Breast epithelium (tissue), 4 donors: ENCODE measurements at regions not wholly inside any gene's neighbourhood (a gene's known extent, or its start where the extent isn't known, plus 50 kb on each side); places are given as distances from the start of the nearest gene placed in this dataset.

ENCODE experiments used
- DNase-seq, 2 donors: peaks; one replicate each; pipeline ENCODE4 v3.0.0-alpha.2; 2019; ENCODE audit warnings: low spot score in 2 of 2
- H3K27ac ChIP-seq, 2 donors: fragments of 200-600 bp; sonication (generic) in 1 of 2; one replicate each; pipeline ENCODE4 v1.5.1; 2016 to 2019; ENCODE audit warnings: mild to moderate bottlenecking in 1 of 2
- H3K27me3 ChIP-seq, 2 donors: fragments of 200-600 bp; sonication (generic) in 1 of 2; one replicate each; pipeline versions ENCODE4 v1.5.1 to v1.6.0; 2017 to 2019; ENCODE audit warnings: control low read depth in 1 of 2, mild to moderate bottlenecking in 1 of 2
- H3K36me3 ChIP-seq: fragments of 200-600 bp; one replicate; pipeline ENCODE4 v1.5.1; 2019
- H3K4me1 ChIP-seq, 2 donors: fragments of 200-600 bp; sonication (generic); one replicate each; pipeline ENCODE4 v1.5.1; 2016 to 2019; ENCODE audit warnings: control low read depth in 1 of 2
- H3K4me3 ChIP-seq, 3 donors: fragments of 200-600 bp; sonication (generic); 1 replicate in 2 of 3; 2 replicates in 1 of 3; pipeline ENCODE4 v1.5.1; 2016 to 2019; ENCODE audit warnings: mild to moderate bottlenecking in 3 of 3, moderate library complexity in 2 of 3
- H3K9me3 ChIP-seq, 2 donors: fragments of 200-600 bp; sonication (generic) in 1 of 2; one replicate each; pipeline ENCODE4 v1.5.1; 2016 to 2019; ENCODE audit warnings: control low read depth in 1 of 2
- CTCF ChIP-seq, 3 donors: fragments of 450-650 bp; IDR thresholded peaks; one replicate each; pipeline ENCODE4 v1.5.1; 2016 to 2017; ENCODE audit warnings: antibody characterized with exemption in 3 of 3, mild to moderate bottlenecking in 3 of 3, moderate library complexity in 3 of 3
- POLR2A ChIP-seq: fragments of 450-650 bp; IDR thresholded peaks from one replicate; pipeline ENCODE4 v1.6.1; 2016; ENCODE audit warnings: antibody characterized with exemption, mild to moderate bottlenecking, moderate library complexity
- POLR2AphosphoS5 ChIP-seq, 3 donors: sonication (generic); formaldehyde crosslinking; IDR thresholded peaks; one replicate each; pipeline ENCODE4 v1.6.1; 2017; ENCODE audit warnings: antibody characterized with exemption in 3 of 3
- intact Hi-C: fragments of 100-400 bp; cut with DNase I; formaldehyde crosslinking; loops from one replicate; pipeline ENCODE4 v1.15.1; 2023; ENCODE audit warnings: low total_unique reads

- Histone ChIP-seq H3K4me3 (no peak overlapping the region), H3K4me1 (no peaks in the 10 kb centered on the region), H3K36me3 (no peaks in the 10 kb centered on the region), H3K9me3 (no peaks in the 10 kb centered on the region), H3K27ac (no peak overlapping the region), H3K27me3 (no peaks in the 10 kb centered on the region)
- no peak for TF ChIP-seq POLR2AphosphoS5 (IDR thresholded peaks at IDR 0.05)
- TF ChIP-seq POLR2A = no peak
- TF ChIP-seq CTCF (IDR thresholded peaks at IDR 0.05) = no peak
- intact Hi-C loops = no loop called here
- DNase-seq = no peak
Observed at GRCh38 chr11:37402663-37403062, 804.6 kb upstream of the RAG2 start.

GRCh38 chr11:37394236-37394870 lies 796.3 kb upstream of the RAG2 start:
- intact Hi-C loops = no loop called here
- H3K4me1 ChIP-seq = no peaks in the 10 kb centered on the region
- H3K36me3 ChIP-seq = no peaks in the 10 kb centered on the region
- H3K27me3 ChIP-seq = no peaks in the 10 kb centered on the region
- H3K4me3 ChIP-seq = no peak overlapping the region
- no peak overlapping the region for H3K27ac ChIP-seq
- no peak for DNase-seq
- peaks cover 11 to 21% of the 10 kb centered on the region in 2 donors for H3K9me3 ChIP-seq
- no peak for TF ChIP-seq POLR2AphosphoS5 (IDR thresholded peaks at IDR 0.05)
- no peak for TF ChIP-seq POLR2A
- TF ChIP-seq CTCF (IDR thresholded peaks at IDR 0.05) = no peak

- DNase-seq = no peak
- TF ChIP-seq POLR2A (no peak), CTCF (IDR thresholded peaks at IDR 0.05) (no peak), POLR2AphosphoS5 (IDR thresholded peaks at IDR 0.05) (no peak)
Observed at GRCh38 chr11:37391615-37392014, 793.6 kb upstream of the RAG2 start.

GRCh38 chr11:37390576-37391083 lies 792.6 kb upstream of the RAG2 start:
- Histone ChIP-seq H3K4me1 (no peaks in the 10 kb centered on the region), H3K36me3 (no peaks in the 10 kb centered on the region), H3K27ac (no peak overlapping the region), H3K9me3 (peaks cover 5 to 21% of the 10 kb centered on the region in 2 donors), H3K4me3 (no peak overlapping the region), H3K27me3 (no peaks in the 10 kb centered on the region)
- TF ChIP-seq CTCF (IDR thresholded peaks at IDR 0.05) (no peak), POLR2A (no peak), POLR2AphosphoS5 (IDR thresholded peaks at IDR 0.05) (no peak)
- no peak for DNase-seq
- intact Hi-C loops = no loop called here

More at GRCh38 chr11:37391615-37392014, 793.6 kb upstream of the RAG2 start:
- Histone ChIP-seq H3K27ac (no peak overlapping the region), H3K4me3 (no peak overlapping the region), H3K9me3 (peaks cover 11 to 21% of the 10 kb centered on the region in 2 donors), H3K4me1 (no peaks in the 10 kb centered on the region), H3K27me3 (no peaks in the 10 kb centered on the region), H3K36me3 (no peaks in the 10 kb centered on the region)
- intact Hi-C loops = no loop called here

- no peaks in the 10 kb centered on the region for H3K27me3 ChIP-seq
- no peaks in the 10 kb centered on the region for H3K4me1 ChIP-seq
- H3K9me3 ChIP-seq = peaks cover 11 to 13% of the 10 kb centered on the region in 2 donors
- no peaks in the 10 kb centered on the region for H3K36me3 ChIP-seq
- H3K27ac ChIP-seq = no peak overlapping the region
- H3K4me3 ChIP-seq = no peak overlapping the region
- intact Hi-C loops = no loop called here
- TF ChIP-seq POLR2A = no peak
- TF ChIP-seq POLR2AphosphoS5 (IDR thresholded peaks at IDR 0.05) = no peak
- no peak for TF ChIP-seq CTCF (IDR thresholded peaks at IDR 0.05)
- no peak for DNase-seq
Observed at GRCh38 chr11:37378958-37379357, 780.9 kb upstream of the RAG2 start.
